ENCODE measurements at regions not wholly inside any gene's neighbourhood (a gene's known extent, or its start where the extent isn't known, plus 50 kb on each side); places are given as distances from the start of the nearest gene placed in this dataset.

DNA sequence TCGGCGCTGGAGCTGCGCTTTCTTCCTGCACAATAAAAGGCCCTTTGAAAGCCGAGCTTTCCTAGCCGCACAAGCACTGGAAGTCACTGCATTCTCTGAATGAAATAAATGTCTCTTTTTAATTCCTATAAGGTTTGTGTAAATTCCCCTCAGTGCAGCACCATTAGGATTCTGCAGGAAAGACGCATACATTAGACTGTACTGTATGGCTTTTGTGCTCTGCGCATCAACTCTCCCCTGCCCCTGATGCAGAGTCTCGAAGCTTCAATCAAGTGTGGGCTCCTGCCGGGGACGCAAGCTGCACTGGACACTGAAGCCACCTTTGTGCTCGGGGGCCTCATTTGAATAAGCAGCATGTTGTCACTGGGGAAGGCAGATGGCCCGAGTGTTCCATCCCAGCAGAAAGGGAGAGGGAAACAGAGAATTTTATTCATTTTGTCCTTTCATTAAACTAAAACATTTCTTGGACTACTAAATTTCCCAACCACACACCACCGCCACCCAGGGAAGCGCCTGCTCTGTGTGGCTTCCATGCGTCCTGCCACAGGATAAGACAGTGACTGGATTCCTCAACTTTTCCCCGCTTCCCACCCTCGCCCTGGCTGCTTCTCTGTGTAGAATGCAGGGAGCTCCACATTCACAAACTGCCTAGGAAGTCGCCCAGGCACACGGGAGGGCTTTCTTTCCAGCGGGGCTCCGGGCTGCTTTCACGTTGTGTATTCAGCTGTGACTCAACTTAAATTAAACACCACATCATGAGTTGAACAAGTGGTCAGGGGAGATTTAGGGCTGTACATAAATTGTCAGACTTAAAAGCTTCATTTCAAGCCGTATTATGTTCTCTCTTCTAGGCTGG is 635.4 kb downstream of the IRX1 start:
- TF ChIP-seq POLR2A (IDR thresholded peaks at IDR 0.05), result no peak
- TF ChIP-seq, protein P1, sequence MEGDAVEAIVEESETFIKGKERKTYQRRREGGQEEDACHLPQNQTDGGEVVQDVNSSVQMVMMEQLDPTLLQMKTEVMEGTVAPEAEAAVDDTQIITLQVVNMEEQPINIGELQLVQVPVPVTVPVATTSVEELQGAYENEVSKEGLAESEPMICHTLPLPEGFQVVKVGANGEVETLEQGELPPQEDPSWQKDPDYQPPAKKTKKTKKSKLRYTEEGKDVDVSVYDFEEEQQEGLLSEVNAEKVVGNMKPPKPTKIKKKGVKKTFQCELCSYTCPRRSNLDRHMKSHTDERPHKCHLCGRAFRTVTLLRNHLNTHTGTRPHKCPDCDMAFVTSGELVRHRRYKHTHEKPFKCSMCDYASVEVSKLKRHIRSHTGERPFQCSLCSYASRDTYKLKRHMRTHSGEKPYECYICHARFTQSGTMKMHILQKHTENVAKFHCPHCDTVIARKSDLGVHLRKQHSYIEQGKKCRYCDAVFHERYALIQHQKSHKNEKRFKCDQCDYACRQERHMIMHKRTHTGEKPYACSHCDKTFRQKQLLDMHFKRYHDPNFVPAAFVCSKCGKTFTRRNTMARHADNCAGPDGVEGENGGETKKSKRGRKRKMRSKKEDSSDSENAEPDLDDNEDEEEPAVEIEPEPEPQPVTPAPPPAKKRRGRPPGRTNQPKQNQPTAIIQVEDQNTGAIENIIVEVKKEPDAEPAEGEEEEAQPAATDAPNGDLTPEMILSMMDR (IDR thresholded peaks at IDR 0.05), result no peak
- DNase-seq, result no peak

DNA sequence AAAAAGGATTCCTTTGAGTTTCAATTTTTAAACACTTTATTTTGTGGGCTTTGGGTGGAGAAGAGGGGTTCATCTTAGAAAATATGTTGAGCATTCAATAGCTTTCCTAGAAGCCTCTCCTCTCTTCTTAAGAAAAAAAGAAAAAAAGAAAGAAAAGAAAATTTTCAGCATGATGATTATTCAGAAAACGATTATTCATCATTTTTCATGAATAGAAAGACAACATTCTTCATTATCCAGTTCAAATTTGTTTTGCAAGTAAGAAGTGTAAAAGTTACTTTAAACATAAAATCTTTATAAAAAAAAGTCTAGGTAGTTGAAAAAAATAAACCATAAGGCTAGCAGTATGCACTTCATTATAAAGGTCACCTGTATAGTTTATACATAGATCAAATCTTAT is 636.5 kb downstream of the IRX1 start:
- no peak overlapping the region for H3K27ac ChIP-seq
- H3K27me3 ChIP-seq, result no peaks in the 10 kb centered on the region
- TF ChIP-seq POLR2A (IDR thresholded peaks at IDR 0.05), result no peak
- TF ChIP-seq, protein P1 (IDR thresholded peaks at IDR 0.05), result no peak
- H3K4me3 ChIP-seq, result no peak overlapping the region
- DNase-seq, result no peak
- H3K4me1 ChIP-seq, result no peaks in the 10 kb centered on the region
- peaks cover 0 to 7% (median 0%) of the 10 kb centered on the region in 4 donors for H3K9me3 ChIP-seq
- H3K36me3 ChIP-seq, result no peaks in the 10 kb centered on the region

More for the DNA sequence above, 635.4 kb downstream of the IRX1 start:
- H3K27ac ChIP-seq, result no peak overlapping the region
- no peak overlapping the region for H3K4me3 ChIP-seq
- no peaks in the 10 kb centered on the region for H3K27me3 ChIP-seq
- H3K9me3 ChIP-seq, result peaks cover 0 to 7% (median 0%) of the 10 kb centered on the region in 4 donors
- no peaks in the 10 kb centered on the region for H3K36me3 ChIP-seq
- H3K4me1 ChIP-seq, result no peaks in the 10 kb centered on the region

- H3K27ac ChIP-seq, result no peak overlapping the region
- no peak for DNase-seq
- no peaks in the 10 kb centered on the region for H3K4me1 ChIP-seq
- no peaks in the 10 kb centered on the region for H3K36me3 ChIP-seq
- H3K9me3 ChIP-seq, result peaks cover 0 to 7% (median 0%) of the 10 kb centered on the region in 4 donors
- H3K27me3 ChIP-seq, result no peaks in the 10 kb centered on the region
- H3K4me3 ChIP-seq, result no peak overlapping the region
- TF ChIP-seq, protein P1 (IDR thresholded peaks at IDR 0.05), result peak in 2 of 6 experiments; percentile 16 to 21
- TF ChIP-seq POLR2A (IDR thresholded peaks at IDR 0.05), result no peak
These were observed 638.0 kb downstream of the IRX1 start for GRCh38 chr5:4233671-4234070.

- Histone ChIP-seq H3K4me1 (peaks cover 0 to 6% (median 2%) of the 10 kb centered on the region in 4 donors), H3K27ac (peak overlapping the region in 2 of 4 donors; percentile 15 to 51), H3K9me3 (no peaks in the 10 kb centered on the region), H3K36me3 (no peaks in the 10 kb centered on the region), H3K27me3 (no peaks in the 10 kb centered on the region), H3K4me3 (no peak overlapping the region)
- no peak for TF ChIP-seq POLR2A (IDR thresholded peaks at IDR 0.05)
- TF ChIP-seq, protein P1 (IDR thresholded peaks at IDR 0.05), result no peak
- DNase-seq, result no peak
These were observed 648.0 kb downstream of the IRX1 start for GRCh38 chr5:4243479-4244264.

- Histone ChIP-seq H3K4me3 (no peak overlapping the region), H3K27me3 (no peaks in the 10 kb centered on the region), H3K9me3 (no peaks in the 10 kb centered on the region), H3K4me1 (peaks cover 0 to 6% (median 2%) of the 10 kb centered on the region in 4 donors), H3K27ac (peak overlapping the region in 2 of 4 donors; percentile 15 to 51), H3K36me3 (no peaks in the 10 kb centered on the region)
- TF ChIP-seq, protein P1 (IDR thresholded peaks at IDR 0.05), result no peak
- no peak for TF ChIP-seq POLR2A (IDR thresholded peaks at IDR 0.05)
- DNase-seq, result no peak
These were observed 648.7 kb downstream of the IRX1 start for GRCh38 chr5:4244306-4244705.

All from Peyer's patch (tissue), 4 donors.